Left kidney (tissue), 1 donor: ENCODE measurements at regions not wholly inside any gene's neighbourhood (a gene's known extent, or its start where the extent isn't known, plus 50 kb on each side); places are given as distances from the start of the nearest gene placed in this dataset.
"Not testable (repeated sequence)": the region's sequence is repeated elsewhere in the genome, so short reads cannot be mapped to it uniquely, and the experiment has no call there.

Source experiments
- DNase-seq: peaks from one replicate; pipeline ENCODE4 v3.0.0-alpha.2; 2013

- peak; percentile 37 for DNase-seq
Observed at GRCh38 chr7:98774884-98775283, 94.9 kb downstream of the TMEM130 start.

GRCh38 chr7:98777051-98777450 lies 92.8 kb downstream of the TMEM130 start:
- DNase-seq = no peak

GRCh38 chr7:98778421-98778820 lies 91.4 kb downstream of the TMEM130 start:
- DNase-seq = no peak

DNA sequence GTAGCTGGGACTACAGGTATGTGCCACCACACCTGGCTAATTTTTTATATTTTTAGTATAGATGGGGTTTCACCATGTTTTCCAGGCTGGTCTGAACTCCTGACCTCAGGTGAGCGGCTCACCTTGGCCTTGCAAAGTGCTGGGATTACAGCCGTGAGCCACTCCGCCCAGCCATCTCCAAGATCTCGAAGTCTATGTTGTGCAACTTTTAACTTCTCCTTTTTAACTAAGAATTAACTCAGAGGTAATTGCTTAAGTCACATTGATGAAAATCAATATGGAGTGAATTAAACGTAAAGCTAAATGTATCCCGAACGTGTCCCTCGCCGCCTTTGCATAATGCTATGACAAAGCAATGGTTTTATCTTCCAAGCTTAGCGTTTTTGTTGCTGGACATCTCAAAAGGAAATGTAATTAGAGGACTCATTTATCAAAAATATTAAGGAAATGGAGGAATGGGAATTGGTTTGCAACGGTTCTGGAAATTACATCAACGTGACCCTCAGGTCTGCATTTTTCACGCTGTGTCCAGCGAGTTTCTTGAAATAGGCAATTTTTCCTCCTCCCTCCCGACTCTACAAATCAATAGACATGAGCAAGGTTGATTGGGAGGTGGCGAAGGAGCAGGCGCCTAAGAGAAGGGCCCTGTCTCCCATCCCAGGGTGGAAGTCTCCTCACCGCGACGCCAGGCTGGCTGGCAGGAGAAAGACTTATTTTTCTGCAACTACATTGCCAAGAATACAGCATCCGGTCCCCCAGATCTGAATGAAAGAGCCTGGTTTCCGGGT lies 89.8 kb downstream of the TMEM130 start:
- DNase-seq = no peak

DNA sequence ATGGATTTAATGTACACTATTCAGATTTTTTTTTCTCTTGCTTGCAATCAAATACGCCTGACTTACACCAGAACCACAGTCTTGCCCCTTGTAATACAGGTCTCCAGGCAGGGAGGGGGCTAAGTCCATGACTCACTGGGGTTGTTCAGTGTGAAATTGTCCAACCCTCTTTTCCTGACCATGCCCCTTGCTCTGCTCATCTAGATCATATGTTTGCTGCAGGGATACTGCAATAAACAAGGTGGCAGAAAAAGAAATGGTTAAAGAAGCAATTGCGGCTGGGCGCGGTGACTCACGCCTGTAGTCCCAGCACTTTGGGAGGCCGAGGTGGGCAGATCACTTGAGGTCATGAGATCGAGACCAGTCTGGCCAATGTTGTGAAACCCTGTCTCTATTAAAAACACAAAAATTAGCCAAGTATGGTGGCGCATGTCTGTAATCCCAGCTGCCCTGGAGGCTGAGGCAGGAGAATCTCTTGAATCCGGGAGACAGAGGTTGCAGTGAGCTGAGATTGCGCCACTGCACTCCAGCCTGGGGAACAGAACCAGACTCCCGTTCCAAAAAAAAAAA lies 85.5 kb downstream of the TMEM130 start:
- DNase-seq = no peak

DNA sequence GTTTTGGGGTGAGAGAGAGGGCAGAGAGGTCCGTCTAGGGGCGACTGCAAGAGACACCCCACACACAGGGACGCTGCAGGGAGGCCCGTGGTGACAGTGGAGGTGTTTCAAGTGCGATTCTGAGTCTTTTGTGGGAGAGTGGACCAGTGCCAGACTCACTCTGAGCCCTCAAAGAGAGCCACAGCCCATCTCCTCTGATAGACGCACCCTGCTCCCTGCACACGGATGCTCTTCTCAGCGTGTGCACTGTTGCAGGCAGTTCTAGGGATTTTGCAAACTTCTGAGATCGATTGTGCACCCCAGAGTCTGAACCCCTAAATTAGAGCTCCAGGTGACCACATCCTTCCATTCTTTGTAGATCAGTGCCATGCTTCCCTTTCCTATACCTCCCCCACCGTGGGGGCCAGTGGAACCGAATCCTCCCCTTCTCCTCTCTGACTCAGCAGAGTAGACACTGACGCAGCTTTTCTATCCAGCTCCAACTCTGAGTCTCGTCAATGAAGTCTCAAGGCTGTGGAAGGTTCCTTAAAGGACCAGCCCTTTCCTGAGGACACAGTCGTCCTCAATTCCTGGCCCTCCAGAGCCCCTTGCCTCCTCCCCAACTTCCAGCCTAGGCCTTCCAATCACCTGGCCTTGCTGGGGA lies 83.8 kb downstream of the TMEM130 start:
- no peak for DNase-seq

DNA sequence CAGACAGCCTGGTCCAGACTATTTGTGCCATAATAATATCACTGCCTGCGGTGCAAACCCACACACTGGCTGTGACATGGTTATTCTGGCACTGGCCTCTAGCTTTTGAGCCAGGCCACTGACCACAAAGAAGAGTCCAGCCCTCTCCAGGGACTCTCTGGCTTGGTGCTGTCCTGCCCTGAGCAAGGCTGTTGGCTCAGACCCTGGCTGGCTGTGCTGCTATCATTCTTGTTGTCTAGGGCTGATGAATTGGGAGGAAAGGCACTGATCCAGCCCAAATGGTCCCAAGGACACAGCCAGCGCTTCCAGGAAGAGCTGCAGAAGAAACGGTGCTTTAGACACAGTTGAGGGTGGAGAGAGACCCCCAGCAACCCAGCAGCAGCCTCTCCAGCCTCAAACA lies 80.8 kb downstream of the TMEM130 start:
- DNase-seq = no peak

DNA sequence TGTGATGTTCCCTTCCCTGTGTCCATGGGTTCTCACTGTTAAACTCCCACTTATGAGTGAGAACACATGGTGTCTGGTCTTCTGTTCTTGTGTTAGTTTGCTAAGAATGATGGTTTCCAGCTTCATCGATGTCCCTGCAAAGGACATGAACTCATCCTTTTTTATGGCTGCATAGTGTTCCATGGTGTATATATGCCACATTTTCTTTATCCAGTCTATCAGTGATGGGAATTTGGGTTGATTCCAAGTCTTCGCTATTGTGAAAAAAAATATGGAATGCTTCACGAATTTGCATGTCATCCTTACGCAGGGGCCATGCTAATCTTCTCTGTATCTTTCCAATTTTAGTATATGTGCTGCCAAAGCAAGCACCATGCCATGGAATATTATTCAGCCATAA lies 75.4 kb downstream of the TMEM130 start:
- not testable (repeated sequence) for DNase-seq

DNA sequence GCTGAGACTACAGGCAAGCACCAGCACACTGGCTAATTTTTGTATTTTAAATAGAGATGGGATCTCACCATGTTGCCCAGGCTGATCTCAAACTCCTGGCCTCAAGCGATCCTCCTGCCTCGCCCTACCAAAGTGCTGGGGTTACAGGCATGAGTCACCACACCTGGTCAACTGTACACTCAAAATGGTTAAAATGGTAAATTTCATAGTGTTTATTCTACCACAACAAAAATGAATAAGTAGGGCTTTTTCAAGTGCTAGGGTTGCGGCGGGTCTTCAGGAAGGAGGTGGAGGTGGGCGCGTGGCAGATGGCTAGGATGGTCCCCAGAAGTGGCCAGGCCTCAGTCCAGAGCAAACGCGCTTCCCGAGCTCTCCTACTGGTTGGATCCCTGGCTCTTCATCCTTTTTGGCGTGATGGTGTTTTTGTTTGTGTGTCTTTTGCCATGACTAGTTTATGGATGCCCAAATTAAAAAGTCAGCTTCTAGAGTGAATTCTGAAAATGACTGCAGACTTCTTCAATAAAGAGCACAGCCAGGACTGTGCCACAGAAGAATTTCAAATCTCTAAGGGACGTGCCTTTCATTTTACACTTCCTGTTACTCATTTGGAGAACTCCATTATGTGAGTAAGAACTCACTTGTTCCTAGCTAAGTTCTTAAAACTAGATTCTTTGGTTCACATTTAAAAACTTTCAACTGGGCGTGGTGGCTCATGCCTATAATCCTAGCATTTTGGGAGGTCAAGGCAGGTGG lies 73.9 kb downstream of the TMEM130 start:
- DNase-seq = no peak
